ENCODE measurements at regions not wholly inside any gene's neighbourhood (a gene's known extent, or its start where the extent isn't known, plus 50 kb on each side); places are given as distances from the start of the nearest gene placed in this dataset.

- no peak for ATAC-seq
- Histone ChIP-seq H3K9me3 (no peaks in the 10 kb centered on the region), H3K27ac (no peak overlapping the region), H3K4me1 (no peaks in the 10 kb centered on the region), H3K4me3 (no peak overlapping the region), H3K4me2 (no peak overlapping the region)
- POLR2A ChIA-PET = no interaction called here
- CTCF ChIA-PET = no interaction called here
- TF ChIP-seq, protein P1, sequence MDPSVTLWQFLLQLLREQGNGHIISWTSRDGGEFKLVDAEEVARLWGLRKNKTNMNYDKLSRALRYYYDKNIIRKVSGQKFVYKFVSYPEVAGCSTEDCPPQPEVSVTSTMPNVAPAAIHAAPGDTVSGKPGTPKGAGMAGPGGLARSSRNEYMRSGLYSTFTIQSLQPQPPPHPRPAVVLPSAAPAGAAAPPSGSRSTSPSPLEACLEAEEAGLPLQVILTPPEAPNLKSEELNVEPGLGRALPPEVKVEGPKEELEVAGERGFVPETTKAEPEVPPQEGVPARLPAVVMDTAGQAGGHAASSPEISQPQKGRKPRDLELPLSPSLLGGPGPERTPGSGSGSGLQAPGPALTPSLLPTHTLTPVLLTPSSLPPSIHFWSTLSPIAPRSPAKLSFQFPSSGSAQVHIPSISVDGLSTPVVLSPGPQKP (IDR thresholded peaks at IDR 0.05; ENCODE audit: low read depth, low read length) = no peak
- no peak for TF ChIP-seq MAFK (IDR thresholded peaks at IDR 0.05; ENCODE audit: partially characterized antibody)
- TF ChIP-seq CBX8 (IDR thresholded peaks at IDR 0.05) = no peak
- no peak for TF ChIP-seq KDM1A (IDR thresholded peaks at IDR 0.05; ENCODE audit: low read depth)
- TF ChIP-seq, protein P2, sequence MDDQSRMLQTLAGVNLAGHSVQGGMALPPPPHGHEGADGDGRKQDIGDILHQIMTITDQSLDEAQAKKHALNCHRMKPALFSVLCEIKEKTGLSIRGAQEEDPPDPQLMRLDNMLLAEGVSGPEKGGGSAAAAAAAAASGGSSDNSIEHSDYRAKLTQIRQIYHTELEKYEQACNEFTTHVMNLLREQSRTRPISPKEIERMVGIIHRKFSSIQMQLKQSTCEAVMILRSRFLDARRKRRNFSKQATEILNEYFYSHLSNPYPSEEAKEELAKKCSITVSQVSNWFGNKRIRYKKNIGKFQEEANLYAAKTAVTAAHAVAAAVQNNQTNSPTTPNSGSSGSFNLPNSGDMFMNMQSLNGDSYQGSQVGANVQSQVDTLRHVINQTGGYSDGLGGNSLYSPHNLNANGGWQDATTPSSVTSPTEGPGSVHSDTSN (IDR thresholded peaks at IDR 0.05) = no peak
- 14% methylated on average over 7 of the region's 7 CpGs for WGBS (ENCODE audit: missing lambda C conversion rate)
- no peak for FAIRE-seq
- DNase-seq (ENCODE audit: low read depth in 1 of 2, low spot score in 1 of 2) = no peak
These were observed 332.0 kb upstream of the ZNF32 start for GRCh38 chr10:43980715-43981114.

- H3K4me2 ChIP-seq = no peak overlapping the region
- DNase-seq (ENCODE audit: low read depth in 1 of 2, low spot score in 1 of 2) (no peak), ATAC-seq (no peak), FAIRE-seq (no peak)
- no peak overlapping the region for H3K27ac ChIP-seq
- H3K9me3 ChIP-seq = no peaks in the 10 kb centered on the region
- TF ChIP-seq TP53 (CRISPR knock-in tag; IDR thresholded peaks at IDR 0.05) (no peak), HOXB13 (CRISPR knock-in tag; IDR thresholded peaks at IDR 0.05; ENCODE audit: low read depth) (no peak), POLR2AphosphoS2 (conservative IDR thresholded peaks at IDR 0.05; ENCODE audit: low read length) (no peak), CHD2 (IDR thresholded peaks at IDR 0.05; ENCODE audit: low read length, partially characterized antibody) (no peak), RFX5 (IDR thresholded peaks at IDR 0.05) (no peak), BHLHE40 (IDR thresholded peaks at IDR 0.05; ENCODE audit: low read depth, low read length) (no peak), FOSL2 (IDR thresholded peaks at IDR 0.05) (no peak), FOSL2 (CRISPR knock-in tag; IDR thresholded peaks at IDR 0.05) (no peak), MYC (IDR thresholded peaks at IDR 0.05; ENCODE audit: borderline replicate concordance, low read length) (no peak), ZNF302 (CRISPR knock-in tag; IDR thresholded peaks at IDR 0.05) (no peak), RCOR1 (IDR thresholded peaks at IDR 0.05; ENCODE audit: low read depth, low read length) (no peak), HOXB5 (CRISPR knock-in tag; IDR thresholded peaks at IDR 0.05) (no peak), KDM5A (IDR thresholded peaks at IDR 0.05) (no peak), POLR2A (IDR thresholded peaks at IDR 0.05; ENCODE audit: low read length) (no peak), PHF8 (IDR thresholded peaks at IDR 0.05; ENCODE audit: borderline replicate concordance, low read depth) (no peak), FOSB (CRISPR knock-in tag; IDR thresholded peaks at IDR 0.05) (no peak), MAX (IDR thresholded peaks at IDR 0.05) (no peak), TFCP2L1 (CRISPR knock-in tag; IDR thresholded peaks at IDR 0.05) (no peak)
- TF ChIP-seq, protein P3, sequence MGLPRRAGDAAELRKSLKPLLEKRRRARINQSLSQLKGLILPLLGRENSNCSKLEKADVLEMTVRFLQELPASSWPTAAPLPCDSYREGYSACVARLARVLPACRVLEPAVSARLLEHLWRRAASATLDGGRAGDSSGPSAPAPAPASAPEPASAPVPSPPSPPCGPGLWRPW (IDR thresholded peaks at IDR 0.05) = no peak
- TF ChIP-seq, protein P4, sequence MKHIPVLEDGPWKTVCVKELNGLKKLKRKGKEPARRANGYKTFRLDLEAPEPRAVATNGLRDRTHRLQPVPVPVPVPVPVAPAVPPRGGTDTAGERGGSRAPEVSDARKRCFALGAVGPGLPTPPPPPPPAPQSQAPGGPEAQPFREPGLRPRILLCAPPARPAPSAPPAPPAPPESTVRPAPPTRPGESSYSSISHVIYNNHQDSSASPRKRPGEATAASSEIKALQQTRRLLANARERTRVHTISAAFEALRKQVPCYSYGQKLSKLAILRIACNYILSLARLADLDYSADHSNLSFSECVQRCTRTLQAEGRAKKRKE (CRISPR knock-in tag; IDR thresholded peaks at IDR 0.05; ENCODE audit: low read depth) = no peak
- TF ChIP-seq, protein P5, sequence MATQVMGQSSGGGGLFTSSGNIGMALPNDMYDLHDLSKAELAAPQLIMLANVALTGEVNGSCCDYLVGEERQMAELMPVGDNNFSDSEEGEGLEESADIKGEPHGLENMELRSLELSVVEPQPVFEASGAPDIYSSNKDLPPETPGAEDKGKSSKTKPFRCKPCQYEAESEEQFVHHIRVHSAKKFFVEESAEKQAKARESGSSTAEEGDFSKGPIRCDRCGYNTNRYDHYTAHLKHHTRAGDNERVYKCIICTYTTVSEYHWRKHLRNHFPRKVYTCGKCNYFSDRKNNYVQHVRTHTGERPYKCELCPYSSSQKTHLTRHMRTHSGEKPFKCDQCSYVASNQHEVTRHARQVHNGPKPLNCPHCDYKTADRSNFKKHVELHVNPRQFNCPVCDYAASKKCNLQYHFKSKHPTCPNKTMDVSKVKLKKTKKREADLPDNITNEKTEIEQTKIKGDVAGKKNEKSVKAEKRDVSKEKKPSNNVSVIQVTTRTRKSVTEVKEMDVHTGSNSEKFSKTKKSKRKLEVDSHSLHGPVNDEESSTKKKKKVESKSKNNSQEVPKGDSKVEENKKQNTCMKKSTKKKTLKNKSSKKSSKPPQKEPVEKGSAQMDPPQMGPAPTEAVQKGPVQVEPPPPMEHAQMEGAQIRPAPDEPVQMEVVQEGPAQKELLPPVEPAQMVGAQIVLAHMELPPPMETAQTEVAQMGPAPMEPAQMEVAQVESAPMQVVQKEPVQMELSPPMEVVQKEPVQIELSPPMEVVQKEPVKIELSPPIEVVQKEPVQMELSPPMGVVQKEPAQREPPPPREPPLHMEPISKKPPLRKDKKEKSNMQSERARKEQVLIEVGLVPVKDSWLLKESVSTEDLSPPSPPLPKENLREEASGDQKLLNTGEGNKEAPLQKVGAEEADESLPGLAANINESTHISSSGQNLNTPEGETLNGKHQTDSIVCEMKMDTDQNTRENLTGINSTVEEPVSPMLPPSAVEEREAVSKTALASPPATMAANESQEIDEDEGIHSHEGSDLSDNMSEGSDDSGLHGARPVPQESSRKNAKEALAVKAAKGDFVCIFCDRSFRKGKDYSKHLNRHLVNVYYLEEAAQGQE (IDR thresholded peaks at IDR 0.05) = no peak
- H3K4me3 ChIP-seq = no peak overlapping the region
- POLR2A ChIA-PET = no interaction called here
- CTCF ChIA-PET = no interaction called here
- H3K4me1 ChIP-seq = no peaks in the 10 kb centered on the region
- WGBS (ENCODE audit: missing lambda C conversion rate) = 30% methylated on average over 6 of the region's 8 CpGs
These were observed 331.6 kb upstream of the ZNF32 start for GRCh38 chr10:43980313-43980712.
